Liver (tissue), 7 donors: ENCODE measurements at regions not wholly inside any gene's neighbourhood (a gene's known extent, or its start where the extent isn't known, plus 50 kb on each side); places are given as distances from the start of the nearest gene placed in this dataset.

Experiments
- DNase-seq: peaks from one replicate; pipeline ENCODE4 v3.0.0-alpha.2; 2017; ENCODE audit warnings: low spot score
- H3K27ac ChIP-seq, 2 donors: one replicate each; pipeline ENCODE4 v1.7.0; 2013; ENCODE audit warnings: inconsistent platforms in 2 of 2, low read length in 2 of 2, control low read depth in 1 of 2, low read depth in 1 of 2, mild to moderate bottlenecking in 1 of 2
- H3K27me3 ChIP-seq, 4 donors: one replicate each; pipeline versions ENCODE4 v1.6.1 to v1.7.0; 2013; ENCODE audit warnings: low read length in 3 of 4, inconsistent platforms in 1 of 4, mild to moderate bottlenecking in 1 of 4, moderate library complexity in 1 of 4; ENCODE audit not compliant: control insufficient read depth in 4 of 4, insufficient read depth in 4 of 4
- H3K36me3 ChIP-seq, 4 donors: one replicate each; pipeline versions ENCODE4 v1.6.1 to v1.7.0; 2013; ENCODE audit warnings: low read length in 3 of 4, mild to moderate bottlenecking in 3 of 4, low read depth in 1 of 4, moderate library complexity in 1 of 4; ENCODE audit not compliant: control insufficient read depth in 4 of 4, insufficient read depth in 3 of 4
- H3K4me1 ChIP-seq, 4 donors: one replicate each; pipeline versions ENCODE4 v1.6.1 to v1.7.0; 2013; ENCODE audit warnings: low read length in 3 of 4, mild to moderate bottlenecking in 3 of 4, moderate library complexity in 1 of 4; ENCODE audit not compliant: control insufficient read depth in 4 of 4, insufficient read depth in 4 of 4
- H3K4me3 ChIP-seq, 3 donors: one replicate each; pipeline versions ENCODE4 v1.6.1 to v1.7.0; 2013; ENCODE audit warnings: low read length in 3 of 3, control low read depth in 1 of 3, low read depth in 1 of 3, mild to moderate bottlenecking in 1 of 3
- H3K9ac ChIP-seq, 2 donors: one replicate each; pipeline ENCODE4 v1.7.0; 2013; ENCODE audit warnings: low read length in 2 of 2, mild to moderate bottlenecking in 2 of 2, moderate library complexity in 2 of 2, control low read depth in 1 of 2, low read depth in 1 of 2
- H3K9me3 ChIP-seq, 4 donors: one replicate each; pipeline versions ENCODE4 v1.6.1 to v1.7.0; 2013; ENCODE audit warnings: low read length in 3 of 4; ENCODE audit not compliant: control insufficient read depth in 4 of 4
- ATF3 ChIP-seq: IDR thresholded peaks from 2 replicates; pipeline ENCODE4 v1.6.1; 2016; ENCODE audit warnings: antibody characterized with exemption
- EGR1 ChIP-seq, 2 donors: IDR thresholded peaks; 2 replicates each; pipeline ENCODE4 v1.6.1; 2016 to 2018; ENCODE audit warnings: antibody characterized with exemption in 2 of 2, low read depth in 2 of 2
- FOXA1 ChIP-seq: IDR thresholded peaks from 2 replicates; pipeline ENCODE4 v1.6.1; 2016; ENCODE audit warnings: antibody characterized with exemption
- FOXA2 ChIP-seq: IDR thresholded peaks from 2 replicates; pipeline ENCODE4 v1.6.1; 2016; ENCODE audit warnings: antibody characterized with exemption
- HNF4G ChIP-seq: IDR thresholded peaks from 2 replicates; pipeline ENCODE4 v1.6.1; 2016; ENCODE audit warnings: antibody characterized with exemption
- NR2F2 ChIP-seq: IDR thresholded peaks from 2 replicates; pipeline ENCODE4 v1.6.1; 2016; ENCODE audit warnings: antibody characterized with exemption
- RAD21 ChIP-seq, 2 donors: IDR thresholded peaks; 2 replicates each; pipeline ENCODE4 v1.6.1; 2016; ENCODE audit warnings: antibody characterized with exemption in 2 of 2, mild to moderate bottlenecking in 2 of 2
- REST ChIP-seq: IDR thresholded peaks from 2 replicates; pipeline ENCODE4 v1.6.1; 2016; ENCODE audit warnings: antibody characterized with exemption, mild to moderate bottlenecking
- RXRA ChIP-seq, 2 donors: IDR thresholded peaks; 2 replicates each; pipeline ENCODE4 v1.6.1; 2017 to 2018; ENCODE audit warnings: antibody characterized with exemption in 2 of 2, mild to moderate bottlenecking in 1 of 2
- TAF1 ChIP-seq: conservative IDR thresholded peaks from 2 replicates; pipeline ENCODE4 v1.6.1; 2016; ENCODE audit warnings: antibody characterized with exemption, mild to moderate bottlenecking
- YY1 ChIP-seq: IDR thresholded peaks from 2 replicates; pipeline ENCODE4 v1.6.1; 2016; ENCODE audit warnings: antibody characterized with exemption, mild to moderate bottlenecking
- ZBTB33 ChIP-seq: IDR thresholded peaks from 2 replicates; pipeline ENCODE4 v1.6.1; 2016; ENCODE audit warnings: antibody characterized with exemption
- WGBS: extraction: QIAGEN DNeasy Blood & Tissue Kit; methylation state at CpG from one replicate; pipeline ENCODE4 v1.1.7; 2013; 5-methylcytosine and 5-hydroxymethylcytosine counted together
- donor health status: healthy.
- donor health status: healthy.
- donor health status: healthy.
- donor health status: healthy.

GRCh38 chr20:51315390-51315789, 227.1 kb downstream of the NFATC2 start:
- no peak overlapping the region for H3K9ac ChIP-seq
- H3K27ac ChIP-seq = no peak overlapping the region
- H3K36me3 ChIP-seq = no peaks in the 10 kb centered on the region
- peaks cover 0 to 2% (median 0%) of the 10 kb centered on the region in 4 donors for H3K9me3 ChIP-seq
- no peak for DNase-seq
- no peaks in the 10 kb centered on the region for H3K4me1 ChIP-seq
- no peak for TF ChIP-seq RXRA (IDR thresholded peaks at IDR 0.05)
- no peak for TF ChIP-seq RAD21 (IDR thresholded peaks at IDR 0.05)
- no peaks in the 10 kb centered on the region for H3K27me3 ChIP-seq
- H3K4me3 ChIP-seq = no peak overlapping the region

GRCh38 chr20:51313358-51313827, 229.1 kb downstream of the NFATC2 start:
- no peak overlapping the region for H3K27ac ChIP-seq
- WGBS = 77% methylated on average over 5 of the region's 5 CpGs

GRCh38 chr20:51312480-51312783, 230.1 kb downstream of the NFATC2 start:
- 60% methylated on average over 3 of the region's 3 CpGs for WGBS
- Histone ChIP-seq H3K9me3 (peaks cover 0 to 2% (median 0%) of the 10 kb centered on the region in 4 donors), H3K36me3 (no peaks in the 10 kb centered on the region), H3K4me1 (no peaks in the 10 kb centered on the region), H3K27ac (no peak overlapping the region), H3K9ac (no peak overlapping the region), H3K27me3 (no peaks in the 10 kb centered on the region), H3K4me3 (no peak overlapping the region)
- no peak for DNase-seq
- TF ChIP-seq FOXA2 = no peak
- TF ChIP-seq RAD21 (IDR thresholded peaks at IDR 0.05) = no peak
- no peak for TF ChIP-seq YY1
- TF ChIP-seq REST = no peak
- TF ChIP-seq EGR1 (IDR thresholded peaks at IDR 0.05; ENCODE audit: low read depth in 2 of 2) = no peak
- no peak for TF ChIP-seq ATF3
- no peak for TF ChIP-seq HNF4G

More at GRCh38 chr20:51313358-51313827, 229.1 kb downstream of the NFATC2 start:
- no peak overlapping the region for H3K9ac ChIP-seq
- H3K36me3 ChIP-seq = no peaks in the 10 kb centered on the region
- TF ChIP-seq ZBTB33 = no peak
- no peak for TF ChIP-seq FOXA1
- no peak for TF ChIP-seq NR2F2
- TF ChIP-seq TAF1 = no peak
- no peak for TF ChIP-seq RAD21 (IDR thresholded peaks at IDR 0.05)
- no peaks in the 10 kb centered on the region for H3K27me3 ChIP-seq
- H3K4me1 ChIP-seq = no peaks in the 10 kb centered on the region
- no peak overlapping the region for H3K4me3 ChIP-seq
- DNase-seq = no peak
- peaks cover 0 to 2% (median 0%) of the 10 kb centered on the region in 4 donors for H3K9me3 ChIP-seq
